ENCODE measurements at regions not wholly inside any gene's neighbourhood (a gene's known extent, or its start where the extent isn't known, plus 50 kb on each side); places are given as distances from the start of the nearest gene placed in this dataset.

- DNase-seq, result no peak
- Histone ChIP-seq H3K27ac (no peak overlapping the region), H3K36me3 (ENCODE audit: low read depth, missing control alignments) (no peaks in the 10 kb centered on the region), H3K27me3 (no peaks in the 10 kb centered on the region), H3K4me3 (no peak overlapping the region), H3K9me3 (no peaks in the 10 kb centered on the region), H3K4me1 (no peaks in the 10 kb centered on the region)
- intact Hi-C loops (cut with DNase I; ENCODE audit: low total_unique reads), result no loop called here
- no peak for TF ChIP-seq CTCF (IDR thresholded peaks at IDR 0.05)
- no peak for TF ChIP-seq POLR2A (IDR thresholded peaks at IDR 0.05)
- WGBS, 2 donors, result 82 to 89% methylated on average over 7 of the region's 7 CpGs
Measured at GRCh38 chr10:131667561-131667960, 233.2 kb upstream of the PPP2R2D start.

- intact Hi-C loops (cut with DNase I; ENCODE audit: low total_unique reads), result no loop called here
- TF ChIP-seq POLR2A (IDR thresholded peaks at IDR 0.05) (no peak), CTCF (IDR thresholded peaks at IDR 0.05) (no peak)
- no peaks in the 10 kb centered on the region for H3K4me1 ChIP-seq
- H3K9me3 ChIP-seq, result no peaks in the 10 kb centered on the region
- no peak overlapping the region for H3K4me3 ChIP-seq
- no peaks in the 10 kb centered on the region for H3K36me3 ChIP-seq (ENCODE audit: low read depth, missing control alignments)
- H3K27me3 ChIP-seq, result no peaks in the 10 kb centered on the region
- 51 to 54% methylated on average over 7 of the region's 7 CpGs for WGBS, 2 donors
- DNase-seq, result no peak
- H3K27ac ChIP-seq, result no peak overlapping the region
Measured at GRCh38 chr10:131668903-131669302, 231.9 kb upstream of the PPP2R2D start.

GRCh38 chr10:131669838-131670237 is 231.0 kb upstream of the PPP2R2D start:
- Histone ChIP-seq H3K9me3 (no peaks in the 10 kb centered on the region), H3K4me3 (no peak overlapping the region), H3K36me3 (ENCODE audit: low read depth, missing control alignments) (no peaks in the 10 kb centered on the region), H3K27ac (no peak overlapping the region), H3K4me1 (no peaks in the 10 kb centered on the region), H3K27me3 (no peaks in the 10 kb centered on the region)
- intact Hi-C loops (cut with DNase I; ENCODE audit: low total_unique reads), result no loop called here
- no peak for DNase-seq
- TF ChIP-seq POLR2A (IDR thresholded peaks at IDR 0.05) (no peak), CTCF (IDR thresholded peaks at IDR 0.05) (no peak)
- WGBS, 2 donors, result 89 to 92% methylated on average over 1 of the region's 1 CpG

- Histone ChIP-seq H3K9me3 (no peaks in the 10 kb centered on the region), H3K4me1 (no peaks in the 10 kb centered on the region), H3K27ac (no peak overlapping the region), H3K36me3 (ENCODE audit: low read depth, missing control alignments) (no peaks in the 10 kb centered on the region), H3K4me3 (no peak overlapping the region), H3K27me3 (no peaks in the 10 kb centered on the region)
- TF ChIP-seq POLR2A (IDR thresholded peaks at IDR 0.05) (no peak), CTCF (IDR thresholded peaks at IDR 0.05) (no peak)
- DNase-seq, result no peak
- intact Hi-C loops (cut with DNase I; ENCODE audit: low total_unique reads), result no loop called here
- WGBS, 2 donors, result 77 to 79% methylated on average over 4 to 5 of the region's 5 CpGs
Measured at GRCh38 chr10:131670341-131670740, 230.5 kb upstream of the PPP2R2D start.

- H3K27me3 ChIP-seq, result no peaks in the 10 kb centered on the region
- no peak overlapping the region for H3K4me3 ChIP-seq
- H3K4me1 ChIP-seq, result no peaks in the 10 kb centered on the region
- intact Hi-C loops (cut with DNase I; ENCODE audit: low total_unique reads), result no loop called here
- no peak overlapping the region for H3K27ac ChIP-seq
- WGBS, 2 donors, result 78 to 92% methylated on average over 3 to 7 of the region's 7 CpGs
- H3K9me3 ChIP-seq, result no peaks in the 10 kb centered on the region
- DNase-seq, result no peak
- H3K36me3 ChIP-seq (ENCODE audit: low read depth, missing control alignments), result no peaks in the 10 kb centered on the region
- TF ChIP-seq POLR2A (IDR thresholded peaks at IDR 0.05), result no peak
- no peak for TF ChIP-seq CTCF (IDR thresholded peaks at IDR 0.05)
Measured at GRCh38 chr10:131673396-131673795, 227.4 kb upstream of the PPP2R2D start.

Measured in testis (tissue), 2 donors.